ENCODE measurements at regions not wholly inside any gene's neighbourhood (a gene's known extent, or its start where the extent isn't known, plus 50 kb on each side); places are given as distances from the start of the nearest gene placed in this dataset.

DNA sequence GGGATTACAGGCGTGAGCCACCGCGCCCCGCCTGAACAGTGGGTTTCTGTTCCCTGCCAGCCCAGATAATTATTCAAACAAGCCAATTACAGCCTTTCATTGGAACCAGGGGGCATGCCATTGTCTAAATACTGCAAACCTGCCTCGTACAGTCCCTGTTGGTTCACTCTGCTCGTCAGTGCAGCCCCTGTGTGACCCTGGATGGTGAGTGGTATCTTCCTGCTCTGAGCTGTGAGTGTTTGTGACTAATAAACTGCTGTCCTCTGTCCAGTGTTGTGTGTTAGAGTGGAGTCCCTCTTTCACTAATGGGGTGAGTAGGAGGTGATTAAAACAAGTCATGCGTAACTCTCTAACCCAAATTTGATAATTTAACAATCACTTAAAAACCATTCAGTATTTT lies 176.5 kb upstream of the FAM3C start:
- TF ChIP-seq POLR2AphosphoS5 (IDR thresholded peaks at IDR 0.05) (no peak), EP300 (IDR thresholded peaks at IDR 0.05; ENCODE audit: low read depth) (no peak), CTCF (IDR thresholded peaks at IDR 0.05) (no peak), POLR2A (IDR thresholded peaks at IDR 0.05) (no peak)
- in situ Hi-C loops (cut with MboI; ENCODE audit: low pct_ligation_motif_present in 1 of 4, low pct_unique_long_range_greater_than_20kb in 1 of 4, low sequenced_read_pairs in 3 of 4): loop anchor here in 1 of 4 donors (25.0 kb wide), 1 partner anchor 435 kb away; no protein-coding TSS in a partner anchor
- WGBS, 2 donors (ENCODE audit: low coverage in 1 of 2): 85 to 100% methylated on average over 1 to 7 of the region's 7 CpGs

DNA sequence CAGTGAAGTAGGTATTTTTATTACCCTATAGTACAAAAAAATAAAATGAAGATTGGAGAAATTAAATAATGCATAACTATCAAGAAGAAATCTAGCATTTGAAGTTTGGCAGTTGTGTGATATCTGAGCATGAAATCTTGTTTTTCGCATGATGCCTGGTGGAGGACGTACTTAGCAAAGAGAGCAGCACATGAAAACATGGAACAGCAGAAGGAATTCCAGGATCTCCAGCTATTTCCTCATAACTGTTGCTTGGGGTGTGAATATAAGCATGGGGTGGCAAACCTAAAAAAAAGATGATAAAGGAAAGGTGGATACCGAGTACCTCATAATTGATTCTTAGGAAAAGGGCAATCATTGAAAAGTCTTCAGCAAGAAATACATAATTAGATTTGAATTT lies 174.3 kb upstream of the FAM3C start:
- Histone ChIP-seq H3K4me3 (no peak overlapping the region), H3K9me3 (no peaks in the 10 kb centered on the region), H3K36me3 (no peaks in the 10 kb centered on the region), H3K27ac (no peak overlapping the region), H3K4me1 (peaks cover 0 to 2% (median 0%) of the 10 kb centered on the region in 4 donors), H3K27me3 (no peaks in the 10 kb centered on the region)
- DNase-seq: no peak
- intact Hi-C loops (cut with DNase I; ENCODE audit: low total_unique reads): no loop called here
- in situ Hi-C loops (cut with MboI; ENCODE audit: low pct_ligation_motif_present in 1 of 4, low pct_unique_long_range_greater_than_20kb in 1 of 4, low sequenced_read_pairs in 3 of 4): loop anchor here in 1 of 4 donors (25.0 kb wide), 1 partner anchor 433 kb away; no protein-coding TSS in a partner anchor
- TF ChIP-seq EP300 (IDR thresholded peaks at IDR 0.05; ENCODE audit: low read depth): no peak
- 80 to 89% methylated on average over 3 of the region's 3 CpGs for WGBS, 2 donors (ENCODE audit: low coverage in 1 of 2)

More for the DNA sequence above, 176.5 kb upstream of the FAM3C start:
- Histone ChIP-seq H3K27me3 (no peaks in the 10 kb centered on the region), H3K4me1 (peaks cover 0 to 7% (median 0%) of the 10 kb centered on the region in 4 donors), H3K4me3 (no peak overlapping the region), H3K9me3 (no peaks in the 10 kb centered on the region), H3K36me3 (no peaks in the 10 kb centered on the region), H3K27ac (no peak overlapping the region)
- no peak for DNase-seq
- intact Hi-C loops (cut with DNase I; ENCODE audit: low total_unique reads): no loop called here

DNA sequence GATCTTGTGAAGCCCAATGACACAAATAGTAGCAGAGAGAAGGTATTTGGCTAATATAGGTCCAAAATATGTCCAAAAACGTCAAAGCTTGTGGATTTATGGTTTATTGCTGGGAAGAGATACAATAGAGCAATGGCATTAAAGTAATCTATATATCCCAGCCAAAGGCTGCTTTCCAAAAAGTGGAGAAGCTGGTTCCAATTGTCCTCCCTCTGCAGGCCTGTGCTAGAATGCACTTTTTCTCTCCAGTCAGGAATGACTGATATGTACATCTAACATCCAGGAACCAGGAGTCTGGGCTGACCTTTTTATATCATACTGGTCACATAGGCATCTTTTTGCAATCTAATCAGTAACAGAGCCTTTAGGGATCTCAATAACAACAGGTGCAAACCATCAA lies 167.1 kb upstream of the FAM3C start:
- intact Hi-C loops (cut with DNase I; ENCODE audit: low total_unique reads) (no loop called here), in situ Hi-C loops (cut with MboI; ENCODE audit: low pct_ligation_motif_present in 1 of 4, low pct_unique_long_range_greater_than_20kb in 1 of 4, low sequenced_read_pairs in 3 of 4) (loop anchor here in 1 of 4 donors (25.0 kb wide), 1 partner anchor 426 kb away; no protein-coding TSS in a partner anchor)
- Histone ChIP-seq H3K36me3 (no peaks in the 10 kb centered on the region), H3K27ac (no peak overlapping the region), H3K27me3 (no peaks in the 10 kb centered on the region), H3K4me3 (no peak overlapping the region), H3K9me3 (no peaks in the 10 kb centered on the region), H3K4me1 (peaks cover 0 to under 1% (median 0%) of the 10 kb centered on the region in 4 donors)
- no peak for DNase-seq
- WGBS, 2 donors (ENCODE audit: low coverage in 1 of 2): 38 to 50% methylated on average over 1 of the region's 1 CpG
- TF ChIP-seq CTCF (IDR thresholded peaks at IDR 0.05) (peak in 2 of 5 experiments; percentile 7 to 19), EP300 (IDR thresholded peaks at IDR 0.05; ENCODE audit: low read depth) (no peak), POLR2AphosphoS5 (IDR thresholded peaks at IDR 0.05) (no peak), POLR2A (IDR thresholded peaks at IDR 0.05) (no peak)

DNA sequence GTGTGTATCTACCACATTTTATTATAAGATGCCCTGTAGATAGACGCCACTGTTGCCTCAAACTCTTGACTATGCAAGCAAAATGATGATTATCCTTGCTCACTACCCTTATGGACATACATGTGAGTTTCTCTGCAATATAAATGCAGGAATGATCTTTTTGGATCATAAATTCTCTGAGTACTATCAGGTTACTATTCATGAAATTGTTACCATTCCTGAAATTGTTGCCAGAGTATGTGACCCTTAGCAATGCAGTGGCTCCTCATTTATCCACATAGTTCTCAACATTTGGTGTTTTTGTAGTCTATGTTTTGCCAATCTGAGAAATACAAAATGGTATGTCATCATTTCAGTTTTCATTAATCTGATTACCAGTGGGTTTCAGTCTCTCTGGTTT lies 166.2 kb upstream of the FAM3C start:
- Histone ChIP-seq H3K9me3 (no peaks in the 10 kb centered on the region), H3K4me3 (no peak overlapping the region), H3K4me1 (peaks cover 0 to 8% (median 3%) of the 10 kb centered on the region in 4 donors), H3K27me3 (no peaks in the 10 kb centered on the region), H3K36me3 (no peaks in the 10 kb centered on the region), H3K27ac (no peak overlapping the region)
- in situ Hi-C loops (cut with MboI; ENCODE audit: low pct_ligation_motif_present in 1 of 4, low pct_unique_long_range_greater_than_20kb in 1 of 4, low sequenced_read_pairs in 3 of 4): loop anchor here in 1 of 4 donors (25.0 kb wide), 1 partner anchor 425 kb away; no protein-coding TSS in a partner anchor
- no peak for TF ChIP-seq POLR2AphosphoS5 (IDR thresholded peaks at IDR 0.05)
- no peak for TF ChIP-seq EP300 (IDR thresholded peaks at IDR 0.05; ENCODE audit: low read depth)
- no peak for TF ChIP-seq POLR2A (IDR thresholded peaks at IDR 0.05)
- TF ChIP-seq CTCF (IDR thresholded peaks at IDR 0.05): no peak
- DNase-seq: no peak
- WGBS, 2 donors (ENCODE audit: low coverage in 1 of 2): 90 to 100% methylated on average over 1 of the region's 1 CpG
- intact Hi-C loops (cut with DNase I; ENCODE audit: low total_unique reads): no loop called here

DNA sequence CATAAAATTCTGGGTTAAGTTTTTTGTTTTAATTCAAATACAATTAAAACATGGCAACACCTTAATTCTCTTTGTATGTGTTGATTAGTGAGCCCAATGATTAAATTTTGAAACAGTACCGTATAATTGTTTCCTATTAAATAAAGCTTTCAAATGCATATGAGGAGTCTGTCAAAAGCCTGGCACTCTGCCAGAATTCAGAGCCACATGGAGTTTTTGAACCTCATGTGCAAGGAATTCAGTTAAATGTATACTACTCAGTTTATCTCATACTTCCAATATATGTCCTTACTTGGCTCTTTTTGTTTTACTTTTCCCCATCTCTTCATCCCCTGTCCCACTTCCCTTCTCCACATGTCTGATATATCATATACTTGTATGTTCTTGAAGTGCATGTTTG lies 165.6 kb upstream of the FAM3C start:
- in situ Hi-C loops (cut with MboI; ENCODE audit: low pct_ligation_motif_present in 1 of 4, low pct_unique_long_range_greater_than_20kb in 1 of 4, low sequenced_read_pairs in 3 of 4) (loop anchor here in 1 of 4 donors (25.0 kb wide), 1 partner anchor 424 kb away; no protein-coding TSS in a partner anchor), intact Hi-C loops (cut with DNase I; ENCODE audit: low total_unique reads) (no loop called here)
- Histone ChIP-seq H3K4me1 (peaks cover 0 to 12% (median 6%) of the 10 kb centered on the region in 4 donors), H3K4me3 (no peak overlapping the region), H3K27me3 (no peaks in the 10 kb centered on the region), H3K9me3 (no peaks in the 10 kb centered on the region), H3K36me3 (no peaks in the 10 kb centered on the region), H3K27ac (no peak overlapping the region)
- WGBS, 2 donors (ENCODE audit: low coverage in 1 of 2): 40 to 82% methylated on average over 1 of the region's 1 CpG
- no peak for TF ChIP-seq CTCF (IDR thresholded peaks at IDR 0.05)
- TF ChIP-seq POLR2A (IDR thresholded peaks at IDR 0.05): no peak
- no peak for TF ChIP-seq POLR2AphosphoS5 (IDR thresholded peaks at IDR 0.05)
- no peak for TF ChIP-seq EP300 (IDR thresholded peaks at IDR 0.05; ENCODE audit: low read depth)
- DNase-seq: no peak

All from transverse colon (tissue), 4 donors.